ENCODE measurements at regions not wholly inside any gene's neighbourhood (a gene's known extent, or its start where the extent isn't known, plus 50 kb on each side); places are given as distances from the start of the nearest gene placed in this dataset.

- H3K18ac ChIP-seq (ENCODE audit: low read depth, low read length) = no peak overlapping the region
- no peak overlapping the region for H3K4me2 ChIP-seq (ENCODE audit: low read depth, low read length)
- dilution Hi-C loops (cut with HindIII; ENCODE audit: low sequenced_read_pairs, unreplicated experiment) (no loop called here), intact Hi-C loops (cut with micrococcal nuclease) (no loop called here), in situ Hi-C loops (cut with MboI; ENCODE audit: low sequenced_read_pairs) (no loop called here)
- no peaks in the 10 kb centered on the region for H3K36me3 ChIP-seq (ENCODE audit: control insufficient read depth, insufficient read depth, low read length)
- H3K56ac ChIP-seq (ENCODE audit: extremely low read depth, insufficient read depth, low read length) = no peak overlapping the region; the same call in 1 of the 2 replicates
- H2AFZ ChIP-seq (replicated peaks; ENCODE audit: low read length, poor library complexity) = peak overlapping the region; percentile 43
- no peaks in the 10 kb centered on the region for H3K9me1 ChIP-seq (ENCODE audit: insufficient read depth, low read length)
- peak overlapping the region; percentile 84 for H2BK5ac ChIP-seq (ENCODE audit: low read depth, low read length, poor library complexity, severe bottlenecking)
- no peak overlapping the region for H2BK120ac ChIP-seq (ENCODE audit: low read depth, low read length)
- no peaks in the 10 kb centered on the region for H3K79me1 ChIP-seq (ENCODE audit: low read depth in 1 of 2, low read length in 2 of 2)
- H3K4me3 ChIP-seq (ENCODE audit: insufficient read depth, low read depth, low read length) = no peak overlapping the region
- no peak overlapping the region for H4K8ac ChIP-seq (ENCODE audit: low read depth in 2 of 2, low read length in 2 of 2)
- H2AK5ac ChIP-seq (ENCODE audit: low read depth, low read length) = no peak overlapping the region
- H3K27ac ChIP-seq (ENCODE audit: insufficient read depth, low read length) = no peak overlapping the region
- 0 out of 2 replicates have a peak, but pooled peaks cover 2% of the 10 kb centered on the region for H3K9me3 ChIP-seq (ENCODE audit: control insufficient read depth, insufficient read depth, low read length)
- DNase-seq = no peak
- no peaks in the 10 kb centered on the region for H3K27me3 ChIP-seq (ENCODE audit: control insufficient read depth, insufficient read depth, low read length)
- ChIA-PET CTCF (no interaction called here), POLR2A (ENCODE audit: unreplicated experiment) (no interaction called here)
- no peak overlapping the region for H3K14ac ChIP-seq (replicated peaks; ENCODE audit: low read depth, low read length)
- no peak overlapping the region for H2BK20ac ChIP-seq (ENCODE audit: low read depth, low read length)
- no peak overlapping the region for H4K91ac ChIP-seq (ENCODE audit: insufficient read depth, low read depth, low read length)
- H3K4me1 ChIP-seq (ENCODE audit: control insufficient read depth, insufficient read depth, low read length) = no peaks in the 10 kb centered on the region
- no peak overlapping the region for H2BK15ac ChIP-seq (ENCODE audit: low read depth, low read length)
- no peak overlapping the region for H4K5ac ChIP-seq (ENCODE audit: low read depth, low read length)
- H2AK9ac ChIP-seq (replicated peaks; ENCODE audit: low read depth, low read length, poor library complexity) = peak overlapping the region; percentile 42
- H3K4ac ChIP-seq (ENCODE audit: low read depth, low read length) = no peak overlapping the region
- no peak overlapping the region for H3K23ac ChIP-seq (ENCODE audit: low read depth, low read length)
- no peak for TF ChIP-seq ELK1 (IDR thresholded peaks at IDR 0.05; ENCODE audit: borderline replicate concordance, low read depth, low read length)
- BruUV-seq (replicated peaks) = no TSS peak
- WGBS, 2 experiments (ENCODE audit: extremely low coverage in 2 of 2, insufficient read length in 1 of 2) = 100% methylated on average over 3 to 7 of the region's 9 CpGs
- no peak overlapping the region for H3K9ac ChIP-seq (ENCODE audit: low read depth, low read length)
- H4K20me1 ChIP-seq (ENCODE audit: insufficient read depth, low read length) = no peaks in the 10 kb centered on the region
- no peak for ATAC-seq (ENCODE audit: low read depth)
These were observed 88.9 kb downstream of the IRX5 start for GRCh38 chr16:55019419-55020131.

Data from IMR-90 (cell line).